OCI-LY1 (cell line): ENCODE measurements at regions not wholly inside any gene's neighbourhood (a gene's known extent, or its start where the extent isn't known, plus 50 kb on each side); places are given as distances from the start of the nearest gene placed in this dataset.

Experiments used
- H2AFZ ChIP-seq: fragments of 200-600 bp; sonication (generic), shearing (Covaris generic); 2 replicates; pipeline ENCODE4 v1.6.0; 2014; ENCODE audit warnings: antibody characterized with exemption, mild to moderate bottlenecking, low read length
- H3F3A ChIP-seq: fragments of 200-600 bp; sonication (generic), shearing (Covaris generic); 2 replicates; pipeline ENCODE4 v1.6.0; 2014; ENCODE audit warnings: mild to moderate bottlenecking, antibody characterized with exemption, low read length, moderate library complexity; ENCODE audit not compliant: insufficient read depth
- H3K27ac ChIP-seq: fragments of 200-600 bp; sonication (generic); 2 replicates; pipeline ENCODE4 v1.5.1; 2014; ENCODE audit warnings: low read length, mixed run types, mild to moderate bottlenecking, low read depth; ENCODE audit not compliant: poor library complexity, severe bottlenecking
- H3K27me3 ChIP-seq: fragments of 200-600 bp; sonication (generic); 2 replicates; pipeline ENCODE4 v1.6.0; 2014; ENCODE audit warnings: antibody characterized with exemption, mild to moderate bottlenecking, low read length, moderate library complexity; ENCODE audit not compliant: insufficient read depth
- H3K36me3 ChIP-seq: fragments of 200-600 bp; sonication (generic); 2 replicates; pipeline ENCODE4 v1.6.1; 2014; ENCODE audit warnings: mild to moderate bottlenecking, antibody characterized with exemption, low read length, moderate library complexity, mixed read lengths; ENCODE audit not compliant: insufficient read depth
- H3K4me1 ChIP-seq: fragments of 200-600 bp; sonication (generic); 2 replicates; pipeline ENCODE4 v1.5.1; 2014; ENCODE audit warnings: mild to moderate bottlenecking, low read length, moderate library complexity; ENCODE audit not compliant: insufficient read depth, severe bottlenecking
- H3K4me2 ChIP-seq: fragments of 200-600 bp; sonication (generic), shearing (Covaris generic); 2 replicates; pipeline ENCODE4 v1.6.1; 2014; ENCODE audit warnings: low read length
- H3K4me3 ChIP-seq: fragments of 200-600 bp; sonication (generic); 2 replicates; pipeline ENCODE4 v1.5.1; 2014; ENCODE audit warnings: low read length, low read depth, mild to moderate bottlenecking, mixed read lengths; ENCODE audit not compliant: poor library complexity, severe bottlenecking
- H3K79me2 ChIP-seq: fragments of 200-600 bp; shearing (Covaris generic); 2 replicates; pipeline ENCODE4 v1.6.1; 2016; ENCODE audit warnings: mixed run types, low read length, mixed read lengths; ENCODE audit not compliant: insufficient read depth
- H3K9ac ChIP-seq: fragments of 200-600 bp; sonication (generic), shearing (Covaris generic); 2 replicates; pipeline ENCODE4 v1.6.1; 2014; ENCODE audit warnings: mild to moderate bottlenecking, low read length, mixed read lengths
- H3K9me2 ChIP-seq: fragments of 200-600 bp; sonication (generic), shearing (Covaris generic); 2 replicates; pipeline ENCODE4 v1.6.1; 2014; ENCODE audit warnings: low read depth, mild to moderate bottlenecking, low read length, mixed read lengths
- H3K9me3 ChIP-seq: fragments of 200-600 bp; shearing (Covaris generic); 2 replicates; pipeline ENCODE4 v1.6.1; 2014; ENCODE audit warnings: low read length, mixed read lengths
- H4K20me1 ChIP-seq: fragments of 200-600 bp; sonication (generic), shearing (Covaris generic); 2 replicates; pipeline ENCODE4 v1.6.0; 2016; ENCODE audit warnings: mild to moderate bottlenecking, low read length; ENCODE audit not compliant: insufficient read depth
- CTCF ChIP-seq: fragments of 200-600 bp; sonication (generic), shearing (Covaris generic); IDR thresholded peaks from 2 replicates; pipeline ENCODE4 v1.5.1; 2017; ENCODE audit warnings: mild to moderate bottlenecking, antibody characterized with exemption, low read length, moderate library complexity, mixed read lengths
- EZH2 ChIP-seq: fragments of 200-600 bp; sonication (generic), shearing (Covaris generic); IDR thresholded peaks from 2 replicates; pipeline ENCODE4 v1.8.0; 2017; ENCODE audit warnings: borderline replicate concordance, mixed run types, mild to moderate bottlenecking, antibody characterized with exemption, low read length, moderate library complexity, mixed read lengths

- H3F3A ChIP-seq: no peaks in the 10 kb centered on the region
- H3K9me2 ChIP-seq: no peaks in the 10 kb centered on the region
- H4K20me1 ChIP-seq: no peaks in the 10 kb centered on the region
- H2AFZ ChIP-seq: no peak overlapping the region
- H3K36me3 ChIP-seq: no peaks in the 10 kb centered on the region
- TF ChIP-seq CTCF: no peak
- no peak for TF ChIP-seq EZH2
- H3K4me3 ChIP-seq: no peak overlapping the region
- H3K4me1 ChIP-seq: no peaks in the 10 kb centered on the region
- H3K79me2 ChIP-seq: no peaks in the 10 kb centered on the region
- peaks cover 4% of the 10 kb centered on the region; the same call in 1 of the 2 replicates for H3K27me3 ChIP-seq
- H3K9ac ChIP-seq: no peak overlapping the region
- no peak overlapping the region for H3K27ac ChIP-seq
- H3K9me3 ChIP-seq: no peaks in the 10 kb centered on the region
- no peak overlapping the region for H3K4me2 ChIP-seq
Observed at GRCh38 chr5:135173662-135174290, 139.7 kb upstream of the PITX1 start.

- no peak overlapping the region for H3K27ac ChIP-seq
- H4K20me1 ChIP-seq: no peaks in the 10 kb centered on the region
- H3F3A ChIP-seq: no peaks in the 10 kb centered on the region
- no peaks in the 10 kb centered on the region for H3K36me3 ChIP-seq
- H3K9me2 ChIP-seq: no peaks in the 10 kb centered on the region
- H3K79me2 ChIP-seq: no peaks in the 10 kb centered on the region
- H2AFZ ChIP-seq: no peak overlapping the region
- H3K4me3 ChIP-seq: no peak overlapping the region
- no peaks in the 10 kb centered on the region for H3K9me3 ChIP-seq
- peaks cover 4% of the 10 kb centered on the region; the same call in 1 of the 2 replicates for H3K27me3 ChIP-seq
- no peak overlapping the region for H3K4me2 ChIP-seq
- H3K4me1 ChIP-seq: no peaks in the 10 kb centered on the region
- H3K9ac ChIP-seq: no peak overlapping the region
- no peak for TF ChIP-seq CTCF
- no peak for TF ChIP-seq EZH2
Observed at GRCh38 chr5:135172718-135173117, 138.7 kb upstream of the PITX1 start.

- no peak for TF ChIP-seq EZH2
- TF ChIP-seq CTCF: no peak
- Histone ChIP-seq H3K9me2 (no peaks in the 10 kb centered on the region), H3K79me2 (no peaks in the 10 kb centered on the region)
Observed at GRCh38 chr5:135171336-135171735, 137.3 kb upstream of the PITX1 start.

More at GRCh38 chr5:135171336-135171735, 137.3 kb upstream of the PITX1 start:
- Histone ChIP-seq H2AFZ (no peak overlapping the region), H3K4me2 (no peak overlapping the region), H3K36me3 (no peaks in the 10 kb centered on the region), H3K4me1 (no peaks in the 10 kb centered on the region), H3K4me3 (no peak overlapping the region), H3K9ac (no peak overlapping the region), H3K9me3 (no peaks in the 10 kb centered on the region), H3F3A (no peaks in the 10 kb centered on the region), H4K20me1 (no peaks in the 10 kb centered on the region), H3K27ac (no peak overlapping the region), H3K27me3 (peaks cover 4% of the 10 kb centered on the region; the same call in 1 of the 2 replicates)
